Neural cell (in vitro differentiated cells): ENCODE measurements at regions not wholly inside any gene's neighbourhood (a gene's known extent, or its start where the extent isn't known, plus 50 kb on each side); places are given as distances from the start of the nearest gene placed in this dataset.

Source experiments
- H2AFZ ChIP-seq: fragments of 200-600, 300-800 bp; sonication (generic), shearing (Covaris generic); 2 replicates; pipeline ENCODE4 v1.6.0; 2014; ENCODE audit warnings: low read depth, mild to moderate bottlenecking, antibody characterized with exemption, low read length, moderate library complexity
- H3F3A ChIP-seq: fragments of 200-600 bp; shearing (Covaris generic); 2 replicates; pipeline ENCODE4 v1.6.1; 2016; ENCODE audit warnings: mild to moderate bottlenecking, moderate library complexity, mixed read lengths, antibody characterized with exemption, low read length; ENCODE audit not compliant: insufficient read depth, poor library complexity, severe bottlenecking
- H3K27ac ChIP-seq: fragments of 200-600, 300-800 bp; sonication (generic), shearing (Covaris generic); 2 replicates; pipeline ENCODE4 v1.5.1; 2014; ENCODE audit warnings: mild to moderate bottlenecking, low read length, moderate library complexity
- H3K27me3 ChIP-seq: fragments of 300-800, 200-600 bp; sonication (generic), shearing (Covaris generic); 2 replicates; pipeline ENCODE4 v1.6.0; 2014; ENCODE audit warnings: mild to moderate bottlenecking, low read depth, low read length, moderate library complexity; ENCODE audit not compliant: insufficient read depth
- H3K36me3 ChIP-seq: fragments of 300-800, 200-600 bp; sonication (generic), shearing (Covaris generic); 2 replicates; pipeline ENCODE4 v1.5.1; 2014; ENCODE audit warnings: mild to moderate bottlenecking, antibody characterized with exemption, low read length, moderate library complexity; ENCODE audit not compliant: insufficient read depth
- H3K4me2 ChIP-seq: fragments of 300-800, 200-600 bp; sonication (generic), shearing (Covaris generic); 2 replicates; pipeline ENCODE4 v1.6.0; 2014; ENCODE audit warnings: mild to moderate bottlenecking, low read length
- H3K4me3 ChIP-seq: fragments of 300-800, 200-600 bp; sonication (generic), shearing (Covaris generic); 2 replicates; pipeline ENCODE4 v1.5.1; 2014; ENCODE audit warnings: mild to moderate bottlenecking, low read length, moderate library complexity
- H3K79me2 ChIP-seq: fragments of 200-600 bp; shearing (Covaris generic); replicated peaks from 2 replicates; pipeline ENCODE4 v1.6.0; 2014; ENCODE audit warnings: mild to moderate bottlenecking, low read length, moderate library complexity; ENCODE audit not compliant: insufficient read depth
- H3K9ac ChIP-seq: fragments of 300-800, 200-600 bp; sonication (generic), shearing (Covaris generic); 2 replicates; pipeline ENCODE4 v1.6.1; 2016; ENCODE audit warnings: mild to moderate bottlenecking, low read length, mixed read lengths
- H3K9me2 ChIP-seq: fragments of 200-600 bp; shearing (Covaris generic); 2 replicates; pipeline ENCODE4 v1.6.1; 2016; ENCODE audit warnings: mild to moderate bottlenecking, low read length, mixed read lengths; ENCODE audit not compliant: insufficient read depth
- H3K9me3 ChIP-seq: fragments of 200-600, 300-800 bp; sonication (generic), shearing (Covaris generic); 2 replicates; pipeline ENCODE4 v1.6.1; 2016; ENCODE audit warnings: mild to moderate bottlenecking, mixed run types, low read length, moderate library complexity, mixed read lengths
- H4K20me1 ChIP-seq: fragments of 200-600 bp; shearing (Covaris generic); 2 replicates; pipeline ENCODE4 v1.6.1; 2016; ENCODE audit warnings: mild to moderate bottlenecking, mixed run types; ENCODE audit not compliant: insufficient read depth
- CTCF ChIP-seq: fragments of 450-650 bp; IDR thresholded peaks from 2 replicates; pipeline ENCODE4 v1.5.1; 2014; ENCODE audit warnings: antibody characterized with exemption, mild to moderate bottlenecking, moderate library complexity; ENCODE audit not compliant: poor library complexity, severe bottlenecking
- EP300 ChIP-seq: fragments of 450-650 bp; conservative IDR thresholded peaks from 2 replicates; pipeline ENCODE4 v1.6.1; 2014; ENCODE audit warnings: antibody characterized with exemption, mild to moderate bottlenecking, moderate library complexity; ENCODE audit not compliant: poor library complexity, severe bottlenecking
- EZH2 ChIP-seq: fragments of 200-600, 300-800 bp; shearing (Covaris generic), sonication (generic); IDR thresholded peaks from 2 replicates; pipeline ENCODE4 v1.6.1; 2014; ENCODE audit warnings: antibody characterized with exemption, low read length, borderline replicate concordance, mild to moderate bottlenecking; ENCODE audit not compliant: insufficient read depth, poor library complexity, severe bottlenecking
- MXI1 ChIP-seq: fragments of 450-650 bp; conservative IDR thresholded peaks from 2 replicates; pipeline ENCODE4 v1.6.1; 2014; ENCODE audit warnings: antibody characterized with exemption, mild to moderate bottlenecking; ENCODE audit not compliant: poor library complexity, severe bottlenecking
- POLR2AphosphoS5 ChIP-seq: IDR thresholded peaks from 2 replicates; pipeline ENCODE4 v1.6.1; 2012
- RAD21 ChIP-seq: fragments of 450-650 bp; conservative IDR thresholded peaks from 2 replicates; pipeline ENCODE4 v1.6.1; 2014; ENCODE audit warnings: antibody characterized with exemption, mild to moderate bottlenecking, moderate library complexity
- SMC3 ChIP-seq: fragments of 450-650 bp; conservative IDR thresholded peaks from 2 replicates; pipeline ENCODE4 v1.6.1; 2014; ENCODE audit warnings: antibody characterized with exemption, mild to moderate bottlenecking, moderate library complexity; ENCODE audit not compliant: poor library complexity
- TAF1 ChIP-seq: IDR thresholded peaks from 2 replicates; pipeline ENCODE4 v1.6.1; 2012; ENCODE audit warnings: low read depth
- TF ChIP-seq, protein P1 (sequence below): IDR thresholded peaks from 2 replicates; pipeline ENCODE4 v1.6.1; 2012; ENCODE audit warnings: borderline replicate concordance

- Histone ChIP-seq H3F3A (no peaks in the 10 kb centered on the region), H2AFZ (no peak overlapping the region)
- TF ChIP-seq RAD21 (peak; percentile 10), SMC3 (no peak)
Measured at GRCh38 chr5:156051972-156052371, 275.0 kb upstream of the SGCD start.

DNA sequence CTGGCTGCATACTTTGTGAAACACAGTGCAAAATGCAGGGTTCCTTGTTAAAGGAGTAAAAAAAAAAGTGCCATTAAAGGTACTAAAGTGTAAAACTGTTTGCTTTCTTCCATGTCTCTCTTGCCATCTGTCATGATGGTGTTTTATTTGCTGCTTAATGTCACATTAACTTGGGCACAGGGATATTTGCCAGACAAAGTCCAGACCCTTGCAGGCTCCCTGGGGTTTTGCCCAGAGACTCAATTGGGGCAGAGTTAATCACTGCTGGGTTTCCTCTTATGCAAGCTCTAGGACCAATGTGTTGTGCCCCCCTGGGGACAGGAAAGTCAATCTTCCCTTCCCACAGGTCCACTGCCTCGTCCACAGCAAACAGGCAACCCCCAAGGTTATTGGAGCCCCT lies 274.3 kb upstream of the SGCD start:
- Histone ChIP-seq H3K27ac (no peak overlapping the region), H4K20me1 (no peaks in the 10 kb centered on the region), H3K79me2 (no peaks in the 10 kb centered on the region), H3K4me2 (no peak overlapping the region), H3K9me3 (no peaks in the 10 kb centered on the region), H3K9ac (no peak overlapping the region), H3F3A (no peaks in the 10 kb centered on the region), H3K36me3 (no peaks in the 10 kb centered on the region), H2AFZ (no peak overlapping the region), H3K27me3 (no peaks in the 10 kb centered on the region), H3K9me2 (no peaks in the 10 kb centered on the region), H3K4me3 (no peak overlapping the region)
- no peak for TF ChIP-seq POLR2AphosphoS5
- no peak for TF ChIP-seq MXI1
- TF ChIP-seq EP300: no peak
- no peak for TF ChIP-seq RAD21
- no peak for TF ChIP-seq SMC3
- TF ChIP-seq TAF1: no peak
- TF ChIP-seq, protein P1, sequence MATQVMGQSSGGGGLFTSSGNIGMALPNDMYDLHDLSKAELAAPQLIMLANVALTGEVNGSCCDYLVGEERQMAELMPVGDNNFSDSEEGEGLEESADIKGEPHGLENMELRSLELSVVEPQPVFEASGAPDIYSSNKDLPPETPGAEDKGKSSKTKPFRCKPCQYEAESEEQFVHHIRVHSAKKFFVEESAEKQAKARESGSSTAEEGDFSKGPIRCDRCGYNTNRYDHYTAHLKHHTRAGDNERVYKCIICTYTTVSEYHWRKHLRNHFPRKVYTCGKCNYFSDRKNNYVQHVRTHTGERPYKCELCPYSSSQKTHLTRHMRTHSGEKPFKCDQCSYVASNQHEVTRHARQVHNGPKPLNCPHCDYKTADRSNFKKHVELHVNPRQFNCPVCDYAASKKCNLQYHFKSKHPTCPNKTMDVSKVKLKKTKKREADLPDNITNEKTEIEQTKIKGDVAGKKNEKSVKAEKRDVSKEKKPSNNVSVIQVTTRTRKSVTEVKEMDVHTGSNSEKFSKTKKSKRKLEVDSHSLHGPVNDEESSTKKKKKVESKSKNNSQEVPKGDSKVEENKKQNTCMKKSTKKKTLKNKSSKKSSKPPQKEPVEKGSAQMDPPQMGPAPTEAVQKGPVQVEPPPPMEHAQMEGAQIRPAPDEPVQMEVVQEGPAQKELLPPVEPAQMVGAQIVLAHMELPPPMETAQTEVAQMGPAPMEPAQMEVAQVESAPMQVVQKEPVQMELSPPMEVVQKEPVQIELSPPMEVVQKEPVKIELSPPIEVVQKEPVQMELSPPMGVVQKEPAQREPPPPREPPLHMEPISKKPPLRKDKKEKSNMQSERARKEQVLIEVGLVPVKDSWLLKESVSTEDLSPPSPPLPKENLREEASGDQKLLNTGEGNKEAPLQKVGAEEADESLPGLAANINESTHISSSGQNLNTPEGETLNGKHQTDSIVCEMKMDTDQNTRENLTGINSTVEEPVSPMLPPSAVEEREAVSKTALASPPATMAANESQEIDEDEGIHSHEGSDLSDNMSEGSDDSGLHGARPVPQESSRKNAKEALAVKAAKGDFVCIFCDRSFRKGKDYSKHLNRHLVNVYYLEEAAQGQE: no peak
- TF ChIP-seq CTCF: no peak
- no peak for TF ChIP-seq EZH2

More at GRCh38 chr5:156051972-156052371, 275.0 kb upstream of the SGCD start:
- no peaks in the 10 kb centered on the region for H4K20me1 ChIP-seq
- H3K4me2 ChIP-seq: no peak overlapping the region
- H3K27ac ChIP-seq: no peak overlapping the region
- no peaks in the 10 kb centered on the region for H3K36me3 ChIP-seq
- no peaks in the 10 kb centered on the region for H3K79me2 ChIP-seq
- H3K4me3 ChIP-seq: no peak overlapping the region
- H3K9me2 ChIP-seq: no peaks in the 10 kb centered on the region
- no peak overlapping the region for H3K9ac ChIP-seq
- no peaks in the 10 kb centered on the region for H3K9me3 ChIP-seq
- H3K27me3 ChIP-seq: no peaks in the 10 kb centered on the region

DNA sequence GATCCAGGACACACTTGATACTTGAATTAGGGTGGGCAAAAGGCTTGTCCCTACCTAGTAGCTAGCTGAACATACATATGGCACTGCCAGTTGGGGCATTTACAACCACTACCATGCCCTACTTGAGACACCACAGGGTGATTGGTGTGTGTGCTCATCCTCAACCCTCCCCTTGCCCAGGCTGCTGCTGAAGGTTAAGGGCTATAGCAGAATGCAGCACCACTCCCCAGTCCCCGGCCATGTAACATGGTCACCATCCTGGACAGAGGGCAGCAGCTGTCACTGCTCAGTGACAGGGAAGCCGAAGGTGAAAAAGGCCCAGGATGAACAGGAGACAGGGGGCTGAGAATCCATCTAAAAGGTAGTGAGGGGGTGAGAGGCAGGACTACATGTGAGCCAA lies 273.9 kb upstream of the SGCD start:
- Histone ChIP-seq H4K20me1 (no peaks in the 10 kb centered on the region), H3K4me3 (no peak overlapping the region), H3K9me2 (no peaks in the 10 kb centered on the region), H2AFZ (no peak overlapping the region), H3K9me3 (no peaks in the 10 kb centered on the region), H3K9ac (no peak overlapping the region), H3K27me3 (no peaks in the 10 kb centered on the region), H3F3A (no peaks in the 10 kb centered on the region), H3K36me3 (no peaks in the 10 kb centered on the region), H3K79me2 (no peaks in the 10 kb centered on the region), H3K4me2 (no peak overlapping the region), H3K27ac (no peak overlapping the region)
- TF ChIP-seq RAD21 (no peak), MXI1 (no peak), CTCF (no peak), EP300 (no peak), SMC3 (no peak), EZH2 (no peak), TAF1 (no peak), POLR2AphosphoS5 (no peak)
- TF ChIP-seq, protein P1: no peak
